C1 segment of cervical spinal cord (tissue), 14 donors: ENCODE measurements at regions not wholly inside any gene's neighbourhood (a gene's known extent, or its start where the extent isn't known, plus 50 kb on each side); places are given as distances from the start of the nearest gene placed in this dataset.
"Not testable (repeated sequence)": the region's sequence is repeated elsewhere in the genome, so short reads cannot be mapped to it uniquely, and the experiment has no call there.

Experiments
- DNase-seq, 14 donors: peaks; one replicate each; lab custom pipeline; 2025; lab: John Stamatoyannopoulos, UW

DNA sequence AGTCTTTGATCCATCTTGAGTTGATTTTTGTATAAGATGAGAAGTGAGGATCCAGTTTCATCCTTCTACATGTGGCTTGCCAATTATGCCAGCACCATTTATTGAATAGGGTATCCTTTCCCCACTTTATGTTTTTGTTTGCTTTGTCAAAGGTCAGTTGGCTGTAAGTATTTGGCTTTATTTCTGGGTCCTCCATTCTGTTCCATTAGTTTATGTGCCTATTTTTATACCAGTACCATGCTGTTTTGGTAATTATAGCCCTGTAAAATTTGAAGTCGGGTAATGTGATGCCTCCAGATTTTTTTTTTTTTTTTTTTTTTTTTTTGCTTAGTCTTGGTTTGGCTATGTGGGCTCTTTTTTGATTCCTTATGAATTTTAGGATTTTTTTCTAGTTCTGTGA, 203.0 kb upstream of the IRX5 start:
- DNase-seq = not testable (repeated sequence)

DNA sequence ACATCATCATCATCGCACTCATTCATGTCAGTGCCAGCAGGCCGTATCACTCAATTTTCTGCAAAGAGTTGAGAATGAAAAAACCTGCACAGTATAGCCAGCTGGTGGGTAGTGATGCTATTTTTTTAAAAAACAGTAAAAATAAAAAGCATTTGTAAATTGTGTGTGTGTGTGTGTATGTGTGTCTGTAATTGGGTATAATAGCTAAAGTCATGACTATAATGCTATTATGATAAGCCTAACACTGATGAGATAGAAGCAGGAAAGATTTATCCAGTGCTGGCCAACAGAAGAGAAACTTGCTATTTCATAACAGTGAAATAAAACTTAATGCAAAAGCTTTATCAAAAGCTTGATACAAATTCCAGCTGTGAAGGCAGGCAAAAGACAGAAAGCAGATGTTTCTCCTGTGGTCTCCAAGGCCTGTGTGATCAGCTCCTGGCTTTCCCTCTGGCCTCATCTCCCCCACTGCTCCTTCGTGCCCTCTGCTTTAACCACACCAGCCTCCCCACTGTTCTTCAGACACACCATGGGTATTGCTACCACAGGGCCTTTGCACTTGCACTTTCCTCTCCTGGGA, 206.2 kb upstream of the IRX5 start:
- no peak for DNase-seq

DNA sequence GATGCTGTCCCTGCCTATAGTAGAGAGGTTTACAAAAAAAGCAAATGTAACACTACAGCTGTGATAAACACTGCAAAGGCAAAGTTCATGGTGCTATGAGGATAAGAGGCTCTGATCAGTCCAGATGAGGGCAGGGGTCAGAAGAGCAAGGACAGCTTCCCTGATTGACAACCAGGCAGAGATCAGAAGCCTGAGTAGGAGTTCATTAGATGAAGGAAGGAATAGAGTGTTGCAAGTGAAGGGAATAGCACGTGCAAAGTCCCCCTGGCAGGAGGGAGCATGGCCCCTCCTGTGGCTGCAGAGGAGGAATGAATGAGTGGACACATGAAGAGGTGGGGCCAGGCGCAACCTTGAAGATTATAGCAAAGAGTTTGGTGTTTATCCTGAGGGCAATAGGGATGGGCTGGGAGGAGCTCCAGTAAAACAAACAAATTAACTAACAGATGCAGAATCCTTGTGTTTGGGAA, 208.4 kb upstream of the IRX5 start:
- no peak for DNase-seq

DNA sequence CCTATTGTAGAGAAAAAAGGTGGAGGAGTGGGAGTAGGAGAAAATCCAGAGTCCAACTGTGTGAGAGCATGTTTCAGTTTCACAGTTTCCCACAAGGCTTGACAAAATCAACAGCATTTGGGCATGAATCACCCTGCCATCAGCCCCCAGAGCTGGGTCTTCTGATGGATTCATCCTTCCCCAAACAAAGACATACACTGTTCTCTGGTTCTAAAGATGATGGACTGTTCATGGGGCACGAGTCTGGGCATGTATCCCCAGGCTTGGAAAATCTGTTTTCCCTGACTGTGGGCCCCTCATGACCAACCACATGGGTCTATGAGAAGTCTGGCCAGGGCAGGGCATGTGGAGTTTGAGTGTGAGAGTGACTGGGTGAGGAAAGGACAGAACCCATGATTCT, 210.4 kb upstream of the IRX5 start:
- no peak for DNase-seq

DNA sequence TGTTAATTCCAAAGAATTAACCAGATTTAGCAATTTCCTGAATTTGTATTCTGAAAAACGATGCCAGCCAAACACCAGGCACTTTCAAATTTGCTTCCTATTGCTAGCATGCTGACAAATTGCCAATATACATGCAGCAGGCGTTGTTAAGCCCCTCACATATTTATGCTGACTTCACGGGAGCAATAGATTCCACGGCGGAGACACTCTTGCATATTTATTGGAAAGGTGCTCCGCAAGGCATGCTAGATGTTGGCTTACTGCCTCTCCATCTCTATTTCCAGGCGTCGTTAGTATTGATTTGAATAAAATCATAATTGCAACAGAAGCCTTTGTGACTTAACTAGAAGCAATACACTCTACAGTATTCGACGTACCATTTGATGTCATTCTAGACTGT, 211.0 kb upstream of the IRX5 start:
- no peak for DNase-seq

DNA sequence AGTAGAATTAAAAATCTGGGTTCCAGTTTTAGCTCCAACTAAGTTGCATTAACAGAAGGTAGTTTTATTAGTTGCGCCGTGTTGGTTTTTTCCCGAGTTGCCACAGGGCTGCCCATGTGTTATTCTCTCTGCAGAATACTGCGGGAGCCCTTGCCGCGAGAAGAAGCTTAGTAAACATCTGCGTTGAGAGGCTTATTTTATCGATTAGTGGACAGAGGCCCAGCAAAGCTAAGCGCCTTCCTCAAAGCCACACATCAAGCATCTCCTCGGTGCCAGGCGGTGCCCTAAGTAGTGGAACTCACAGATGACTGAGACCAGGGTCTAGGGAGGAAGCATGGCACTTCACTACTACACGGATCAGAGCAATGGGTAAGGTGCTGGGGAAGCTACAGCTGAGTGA, 212.3 kb upstream of the IRX5 start:
- DNase-seq = no peak

DNA sequence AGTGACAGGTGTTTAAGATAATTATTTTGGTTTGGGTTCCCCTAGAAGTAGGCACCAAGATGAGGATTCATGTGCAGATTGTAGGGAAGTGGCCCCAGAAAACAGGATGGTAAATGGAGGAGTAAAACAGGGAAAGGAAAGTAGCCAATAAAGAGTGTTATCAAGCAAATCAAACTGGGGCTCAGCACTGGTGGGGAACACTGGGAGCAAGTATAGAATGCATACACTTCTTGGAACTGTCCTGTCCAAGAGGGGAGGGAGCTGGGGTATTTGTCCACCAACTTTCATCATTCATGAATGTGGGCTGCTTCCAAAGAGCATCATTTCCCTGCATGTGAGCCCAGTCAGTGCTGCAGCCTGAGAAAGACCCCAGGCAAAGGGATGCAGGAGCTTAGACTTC, 215.7 kb upstream of the IRX5 start:
- DNase-seq = no peak

DNA sequence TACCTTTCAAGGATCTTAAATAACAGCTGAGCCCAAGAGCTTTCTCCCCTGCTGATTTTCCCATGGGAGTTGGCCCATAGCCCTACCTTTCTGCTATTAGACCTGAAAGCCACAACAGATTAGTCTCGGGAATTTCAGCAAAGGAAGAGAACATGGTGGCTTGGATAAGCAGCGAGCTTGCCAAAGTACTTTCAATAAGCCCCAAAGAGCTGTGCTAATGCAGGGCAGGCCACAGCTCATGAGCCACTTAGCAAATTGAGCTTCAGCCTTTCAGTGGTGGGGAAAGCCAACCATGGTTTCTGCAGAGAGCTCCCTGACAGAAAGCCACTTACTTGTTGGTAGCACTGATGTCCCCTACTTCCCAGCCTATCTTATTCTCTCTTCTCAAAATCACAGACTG, 217.8 kb upstream of the IRX5 start:
- no peak for DNase-seq

DNA sequence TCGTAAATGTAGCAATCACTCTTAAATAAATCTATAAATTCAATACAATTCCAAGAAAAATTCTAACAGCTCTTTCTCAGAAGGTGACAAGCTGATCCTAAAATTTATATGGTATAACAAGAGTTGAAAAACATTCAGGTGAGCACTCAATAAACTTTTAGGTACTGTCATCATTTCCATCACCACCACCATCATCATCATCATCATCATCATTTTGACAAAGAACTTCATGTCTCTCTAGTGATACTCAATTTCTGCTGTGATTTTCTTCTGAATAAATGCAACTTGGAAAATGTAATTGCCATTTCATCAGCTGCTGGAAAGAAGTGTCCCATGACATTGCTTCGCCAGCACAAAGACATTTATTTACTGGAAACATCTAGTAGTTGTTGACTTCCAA, 222.9 kb upstream of the IRX5 start:
- DNase-seq = no peak

DNA sequence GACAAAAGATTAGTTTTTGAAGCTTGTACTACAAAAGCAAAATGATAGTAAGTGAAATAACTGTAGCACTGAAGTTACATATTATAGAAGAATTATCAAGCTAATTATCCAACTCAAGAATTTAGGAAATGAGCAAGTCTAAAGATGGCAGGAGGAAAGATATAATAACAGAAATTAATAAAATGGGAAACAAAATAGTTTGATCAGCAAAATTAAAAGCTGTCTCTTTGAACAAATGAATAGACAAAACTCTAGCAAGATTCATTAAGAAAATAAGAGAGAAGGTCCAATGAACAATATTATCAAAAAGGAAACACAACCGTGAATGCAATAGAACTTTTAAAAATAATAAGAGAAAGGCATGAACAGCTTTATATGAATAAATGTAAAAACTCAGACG, 224.3 kb upstream of the IRX5 start:
- DNase-seq = no peak

DNA sequence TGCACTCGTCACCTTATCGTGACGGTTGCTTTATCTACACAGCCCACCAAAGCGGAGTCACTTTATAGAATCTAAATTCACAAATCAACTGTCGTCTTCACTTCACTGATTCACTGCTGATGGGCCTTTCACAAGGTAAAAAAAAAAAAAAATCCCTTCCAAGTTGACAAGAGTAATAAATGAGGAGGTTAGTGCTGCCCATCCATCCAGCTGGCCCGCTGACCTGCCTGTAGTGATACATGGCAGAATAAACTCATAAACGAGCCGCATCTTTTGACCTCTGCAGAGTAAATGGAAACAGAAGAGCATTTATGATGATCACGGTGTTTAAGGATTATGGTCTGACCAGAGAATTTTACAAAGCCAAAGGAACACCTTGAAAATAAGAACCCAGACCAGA, 227.3 kb upstream of the IRX5 start:
- DNase-seq = no peak

DNA sequence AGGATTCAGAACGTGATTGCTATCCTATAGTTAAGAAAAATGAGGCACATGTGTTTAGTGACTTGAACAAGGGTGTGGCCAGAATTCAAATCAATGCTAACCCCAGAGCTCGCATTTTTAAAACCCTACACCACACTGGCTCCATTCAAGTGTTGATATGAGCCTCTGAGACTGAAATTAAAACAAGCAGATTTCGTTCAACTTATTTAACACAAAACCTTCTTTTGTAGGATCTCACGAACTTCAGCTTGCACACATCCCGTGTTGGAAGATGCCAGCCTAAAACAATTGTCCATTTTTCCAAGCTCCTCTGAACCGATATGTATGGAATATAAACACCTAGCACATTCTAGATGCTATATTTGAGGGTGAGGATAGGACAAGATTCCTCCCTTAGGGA, 231.0 kb upstream of the IRX5 start:
- no peak for DNase-seq

DNA sequence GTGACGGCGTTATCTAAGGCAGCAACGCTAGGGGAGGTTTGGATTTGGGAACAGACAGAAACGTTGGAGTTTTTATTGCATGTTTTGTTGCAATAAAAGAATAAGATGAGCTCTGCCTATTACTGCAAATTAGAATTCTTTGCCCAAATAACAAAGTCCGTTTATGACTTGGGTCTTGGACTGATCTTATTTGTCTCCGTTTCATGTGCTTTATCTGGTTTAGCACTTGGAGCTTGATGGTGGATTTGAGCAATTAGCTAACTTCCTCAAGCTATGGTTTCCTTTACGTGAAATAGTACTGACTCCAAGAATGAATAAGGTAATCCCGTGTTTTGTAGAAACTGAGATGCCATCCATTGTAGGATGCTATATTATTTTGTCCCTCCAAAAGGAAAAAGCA, 233.0 kb upstream of the IRX5 start:
- no peak for DNase-seq

DNA sequence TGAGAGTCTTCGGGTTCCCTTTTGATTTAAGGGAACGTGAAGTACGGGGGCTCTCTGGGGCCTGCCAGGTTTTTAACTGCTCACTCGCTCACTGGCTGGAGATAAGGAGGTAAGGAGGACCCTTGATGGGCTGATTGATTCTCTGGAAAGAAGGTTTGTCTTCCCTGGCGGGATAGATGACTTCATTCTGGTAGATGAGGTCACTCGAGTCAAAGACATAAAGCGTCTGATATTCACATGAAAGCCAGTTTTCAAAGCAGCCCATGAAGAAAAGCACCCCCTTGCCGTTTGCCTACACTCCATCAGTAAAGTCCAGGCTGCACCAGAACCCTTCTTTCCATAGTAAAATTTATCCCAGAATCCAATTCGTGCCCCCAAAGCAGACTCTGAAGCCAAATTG, 233.7 kb upstream of the IRX5 start:
- no peak for DNase-seq

DNA sequence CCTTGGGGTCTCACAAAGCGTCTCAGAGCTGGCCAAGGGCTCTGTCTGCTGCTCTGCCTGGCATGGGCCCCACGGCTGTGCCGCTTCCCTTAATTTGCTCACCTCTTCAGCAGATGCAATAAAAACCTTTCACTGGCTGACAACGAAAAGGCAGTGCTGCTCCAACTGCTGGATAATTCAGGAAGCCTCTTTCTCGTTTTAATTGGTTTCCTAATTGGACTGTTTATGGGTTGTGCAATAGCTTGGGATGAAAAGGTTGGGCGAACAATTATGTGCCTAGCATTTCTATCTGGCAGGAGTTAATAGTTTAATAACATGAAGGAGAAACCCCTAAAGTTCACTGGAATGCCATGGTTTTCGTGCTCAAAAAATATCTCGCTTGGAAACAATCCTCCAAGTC, 234.1 kb upstream of the IRX5 start:
- no peak for DNase-seq

DNA sequence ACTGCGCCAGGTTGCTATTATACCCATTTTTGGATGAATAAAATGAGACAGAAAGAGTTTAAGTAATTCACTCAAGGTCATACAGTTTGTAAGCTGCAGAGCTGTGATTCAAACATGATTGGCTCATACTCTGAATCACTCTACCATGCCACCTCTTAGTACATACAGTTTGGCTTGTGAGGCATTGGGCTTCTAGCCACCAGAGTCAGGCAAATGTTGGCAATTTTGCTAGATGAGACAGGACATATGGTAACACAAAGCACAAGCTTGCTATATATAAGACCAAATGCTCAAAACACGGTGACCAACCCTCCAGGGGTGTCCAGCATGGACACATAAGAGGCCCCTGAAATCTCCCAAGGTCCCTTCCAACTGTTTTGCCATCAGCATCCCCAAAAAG, 236.0 kb upstream of the IRX5 start:
- no peak for DNase-seq

DNA sequence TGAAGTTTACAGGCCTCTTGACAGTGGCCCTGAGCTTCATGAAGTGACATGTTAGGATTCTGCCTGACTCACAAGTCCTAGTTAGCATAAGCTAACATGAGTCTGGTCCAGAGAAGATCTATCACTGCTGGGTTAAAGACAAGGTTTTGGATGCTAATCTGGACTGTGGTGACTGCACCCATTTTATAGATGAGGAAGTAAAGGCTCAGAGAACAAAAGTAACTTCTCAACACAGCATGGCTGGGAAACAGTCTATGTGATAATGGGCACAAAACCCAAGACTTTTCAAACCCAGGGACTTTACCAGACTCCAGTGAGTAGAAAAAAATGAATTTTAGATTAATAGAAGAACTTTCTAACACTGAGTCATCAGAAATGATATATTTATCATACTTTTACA, 236.8 kb upstream of the IRX5 start:
- DNase-seq = no peak

DNA sequence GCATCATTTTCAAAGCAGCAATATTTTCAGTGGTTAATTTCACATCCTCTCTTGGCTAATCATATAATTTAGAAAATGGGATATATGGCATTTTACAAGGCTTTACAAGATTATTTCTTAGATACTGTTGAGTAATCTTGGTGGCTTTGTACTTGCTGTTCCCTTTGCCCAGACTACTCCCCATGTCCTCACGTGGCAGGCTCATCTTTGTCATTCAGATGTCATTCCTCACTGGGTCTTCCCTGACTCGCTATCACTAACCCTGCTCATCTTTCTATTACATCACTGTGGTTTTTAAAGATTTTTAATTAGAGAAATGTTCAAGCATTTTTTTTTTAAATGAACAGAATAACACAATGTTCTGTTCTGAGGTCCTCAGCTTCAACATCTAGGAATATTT, 240.0 kb upstream of the IRX5 start:
- DNase-seq = no peak

DNA sequence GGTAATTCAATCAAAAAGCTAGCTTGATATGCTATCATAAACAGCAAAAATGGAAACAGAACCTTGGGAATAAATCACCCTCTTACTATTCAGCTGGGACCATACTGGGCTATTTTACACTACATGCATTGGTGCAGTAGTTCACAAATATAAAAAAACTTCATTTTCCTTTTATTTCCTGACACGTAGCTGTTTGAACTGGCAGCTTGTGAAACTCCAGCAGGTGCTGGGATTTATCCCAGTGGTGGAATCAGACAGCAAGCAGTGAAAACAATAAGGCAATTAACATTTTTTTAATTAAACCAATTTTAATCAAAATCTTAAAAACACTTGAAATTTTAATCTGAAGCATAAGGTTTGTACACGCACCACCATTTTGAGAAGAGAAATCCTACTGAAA, 240.4 kb upstream of the IRX5 start:
- no peak for DNase-seq

DNA sequence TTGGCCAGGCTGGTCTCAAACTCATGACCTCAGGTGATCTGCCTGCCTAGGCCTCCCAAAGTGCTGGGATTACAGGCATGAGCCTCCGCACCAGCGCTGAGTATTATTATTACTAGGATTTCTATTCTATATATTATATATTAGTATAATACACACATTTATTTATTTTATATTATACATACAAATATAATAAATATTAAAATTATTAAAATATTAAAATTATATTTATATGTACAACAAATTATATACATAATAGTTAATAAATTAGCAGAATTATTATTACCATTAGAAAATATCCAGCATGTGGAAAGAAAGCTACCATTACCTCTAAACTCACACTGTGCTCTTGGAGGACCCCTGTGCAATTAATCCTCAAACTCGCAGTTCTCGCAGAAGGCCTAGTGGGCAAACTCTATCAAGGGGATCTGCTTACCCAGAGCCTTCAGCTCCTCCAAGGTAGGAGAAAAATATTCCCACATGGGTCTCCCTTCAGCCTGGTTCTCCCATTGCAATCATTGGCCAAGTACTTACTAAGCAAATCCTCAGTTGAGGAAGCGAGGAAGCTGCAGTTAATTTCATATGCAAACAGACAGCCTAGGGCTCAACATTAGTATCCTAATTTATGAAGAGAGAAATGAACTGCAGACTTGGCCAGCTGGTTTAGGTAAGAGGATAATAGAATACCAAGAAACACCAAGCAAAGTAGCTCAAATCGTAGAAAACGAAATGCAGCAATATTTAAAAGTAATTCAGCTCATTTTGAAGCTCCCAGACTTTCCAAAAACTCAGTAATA, 241.4 kb upstream of the IRX5 start:
- no peak for DNase-seq

DNA sequence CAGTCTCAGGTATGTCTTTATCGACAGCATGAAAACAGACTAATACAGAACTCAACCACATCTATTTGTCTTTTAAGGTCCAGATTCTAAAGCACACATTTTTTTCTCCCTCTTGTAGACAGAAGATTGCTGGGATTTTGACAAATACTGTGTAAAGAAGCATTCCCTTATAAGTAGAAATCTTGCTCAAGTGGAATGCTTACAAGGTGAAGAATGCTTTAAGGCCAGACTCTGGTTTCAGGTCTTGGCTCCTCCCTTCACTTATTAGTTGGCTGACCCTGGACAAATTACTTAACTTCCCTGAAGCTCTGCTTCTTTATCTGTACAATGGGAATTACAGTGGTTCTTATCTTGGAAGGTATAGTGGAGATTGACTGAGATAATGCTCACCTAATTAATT, 242.3 kb upstream of the IRX5 start:
- DNase-seq = no peak

DNA sequence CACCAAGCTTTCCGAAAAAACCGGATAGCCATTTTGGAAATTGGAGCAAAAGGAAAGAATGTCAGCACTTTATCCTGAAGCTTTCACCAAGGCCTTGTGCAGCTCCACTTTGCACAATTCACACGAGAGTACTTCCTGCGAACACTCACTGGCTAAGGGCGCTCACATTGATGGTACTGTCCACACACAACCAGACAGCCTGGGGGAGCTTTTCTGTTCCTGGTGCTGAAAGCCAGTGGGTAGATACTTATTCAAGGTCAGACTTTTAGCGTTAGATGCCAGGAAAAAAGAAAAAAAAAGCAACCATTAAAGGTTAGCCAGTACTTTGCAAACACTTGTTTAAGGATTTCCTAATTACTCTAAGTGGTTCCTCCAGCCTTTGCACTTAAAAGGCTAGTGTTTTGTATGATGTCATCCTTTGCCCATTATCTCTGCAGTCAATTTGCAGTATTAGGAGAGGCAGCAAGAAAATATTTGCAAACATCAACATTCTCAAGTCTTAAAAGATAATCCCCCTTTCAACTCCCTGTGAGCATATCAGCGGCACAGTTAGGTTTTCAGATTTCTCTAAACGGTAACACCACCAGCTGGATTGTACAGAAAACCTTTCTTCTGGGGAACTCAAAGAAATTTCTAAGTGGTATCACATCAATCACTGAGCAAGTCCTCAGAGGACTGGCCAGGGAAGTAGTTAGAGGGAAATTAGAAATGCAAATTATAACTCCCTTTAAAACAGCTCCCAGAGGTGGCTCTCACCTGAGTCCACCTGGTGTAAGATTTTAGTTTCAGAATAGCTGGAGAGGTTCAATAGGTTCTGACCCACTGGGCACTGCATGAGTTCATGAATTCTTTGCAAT, 243.4 kb upstream of the IRX5 start:
- DNase-seq = no peak

DNA sequence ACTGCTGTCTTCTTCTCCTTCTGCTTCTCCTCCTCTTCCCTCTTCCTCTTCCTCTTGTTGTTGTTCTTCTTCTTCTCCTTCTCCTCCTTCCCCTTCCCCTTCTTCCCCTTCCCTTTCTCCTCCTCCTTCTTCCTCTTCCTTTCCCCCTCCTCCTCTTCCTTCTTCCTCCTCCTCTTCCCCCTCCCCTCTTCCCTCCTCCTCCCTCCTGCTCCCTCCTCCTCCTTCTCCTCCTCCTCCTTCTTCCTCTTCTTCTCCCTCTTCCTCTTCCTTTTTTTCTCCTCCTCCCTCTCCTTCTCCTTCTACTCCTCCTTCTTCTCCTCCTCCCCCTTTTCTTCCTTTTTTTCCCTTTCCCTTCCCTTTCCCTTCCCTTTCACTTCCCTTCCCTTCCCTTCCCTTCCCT, 245.0 kb upstream of the IRX5 start:
- no peak for DNase-seq
